MM.1S (cell line): ENCODE measurements at regions not wholly inside any gene's neighbourhood (a gene's known extent, or its start where the extent isn't known, plus 50 kb on each side); places are given as distances from the start of the nearest gene placed in this dataset.

Experiments used
- DNase-seq: peaks from one replicate; pipeline ENCODE4 v3.0.0-alpha.2; 2015
- H2AFZ ChIP-seq: fragments of 300-600 bp; sonication (generic); 2 replicates; pipeline ENCODE4 v1.6.0; 2016; ENCODE audit warnings: antibody characterized with exemption, low read length
- H3F3A ChIP-seq: fragments of 300-600 bp; sonication (generic); 2 replicates; pipeline ENCODE4 v1.6.1; 2016; ENCODE audit warnings: mild to moderate bottlenecking, antibody characterized with exemption, low read length, moderate library complexity, mixed read lengths; ENCODE audit not compliant: insufficient read depth
- H3K27ac ChIP-seq: fragments of 300-600 bp; sonication (generic); 2 replicates; pipeline ENCODE4 v1.5.1; 2016; ENCODE audit warnings: mild to moderate bottlenecking, low read length
- H3K27me3 ChIP-seq: fragments of 300-600 bp; sonication (generic); replicated peaks from 2 replicates; pipeline ENCODE4 v1.6.0; 2016; ENCODE audit warnings: low read length; ENCODE audit not compliant: insufficient read depth
- H3K36me3 ChIP-seq: fragments of 300-600 bp; sonication (generic); replicated peaks from 2 replicates; pipeline ENCODE4 v1.6.1; 2016; ENCODE audit warnings: mild to moderate bottlenecking, low read length, mixed read lengths; ENCODE audit not compliant: insufficient read depth
- H3K4me1 ChIP-seq: fragments of 300-600 bp; sonication (generic); 2 replicates; pipeline ENCODE4 v1.6.1; 2016; ENCODE audit warnings: low read length, mixed read lengths
- H3K4me2 ChIP-seq: fragments of 300-600 bp; sonication (generic); 2 replicates; pipeline ENCODE4 v1.6.0; 2016; ENCODE audit warnings: low read depth, low read length
- H3K4me3 ChIP-seq: fragments of 300-600 bp; sonication (generic); 2 replicates; pipeline ENCODE4 v1.5.1; 2016; ENCODE audit warnings: low read length, mixed read lengths
- H3K79me2 ChIP-seq: fragments of 300-600 bp; sonication (generic); 2 replicates; pipeline ENCODE4 v1.6.1; 2016; ENCODE audit warnings: mixed run types, low read length, mixed read lengths
- H3K9ac ChIP-seq: fragments of 300-600 bp; sonication (generic); 2 replicates; pipeline ENCODE4 v1.6.1; 2016; ENCODE audit warnings: low read length, mixed read lengths
- H3K9me2 ChIP-seq: fragments of 300-600 bp; sonication (generic); replicated peaks from 2 replicates; pipeline ENCODE4 v1.6.1; 2016; ENCODE audit warnings: mild to moderate bottlenecking, low read length, mixed read lengths; ENCODE audit not compliant: insufficient read depth
- H3K9me3 ChIP-seq: fragments of 300-600 bp; sonication (generic); replicated peaks from 2 replicates; pipeline ENCODE4 v1.6.1; 2016; ENCODE audit warnings: mild to moderate bottlenecking, low read length, mixed read lengths; ENCODE audit not compliant: insufficient read depth
- H4K20me1 ChIP-seq: fragments of 300-600 bp; sonication (generic); 2 replicates; pipeline ENCODE4 v1.6.1; 2016; ENCODE audit warnings: mild to moderate bottlenecking, low read length, moderate library complexity, mixed read lengths; ENCODE audit not compliant: insufficient read depth
- CTCF ChIP-seq: fragments of 300-600 bp; sonication (generic); IDR thresholded peaks from 2 replicates; pipeline ENCODE4 v1.5.1; 2016; ENCODE audit warnings: antibody characterized with exemption, low read length, mixed read lengths
- EZH2 ChIP-seq: fragments of 300-600 bp; sonication (generic); optimal IDR thresholded peaks from 2 replicates; pipeline ENCODE3; 2017; ENCODE audit warnings: low read depth, mild to moderate bottlenecking, antibody characterized with exemption, low read length, mixed read lengths
- EZH2phosphoT487 ChIP-seq: fragments of 300-600 bp; sonication (generic); IDR thresholded peaks from 2 replicates; pipeline ENCODE4 v1.6.1; 2018; ENCODE audit warnings: antibody characterized with exemption, low read length

- Histone ChIP-seq H3K9me3 (no peaks in the 10 kb centered on the region), H3K9ac (no peak overlapping the region), H3K4me2 (no peak overlapping the region), H3K27me3 (no peaks in the 10 kb centered on the region), H2AFZ (no peak overlapping the region), H3F3A (no peaks in the 10 kb centered on the region), H3K79me2 (no peaks in the 10 kb centered on the region), H3K36me3 (no peaks in the 10 kb centered on the region), H3K27ac (no peak overlapping the region), H3K4me1 (no peaks in the 10 kb centered on the region), H3K4me3 (no peak overlapping the region), H3K9me2 (no peaks in the 10 kb centered on the region), H4K20me1 (no peaks in the 10 kb centered on the region)
- DNase-seq: no peak
- no peak for TF ChIP-seq CTCF
These were observed 96.3 kb downstream of the PCDH1 start for GRCh38 chr5:141781910-141782309.

- H2AFZ ChIP-seq: no peak overlapping the region
- no peaks in the 10 kb centered on the region for H3F3A ChIP-seq
- no peaks in the 10 kb centered on the region for H3K27me3 ChIP-seq
- no peaks in the 10 kb centered on the region for H4K20me1 ChIP-seq
- H3K4me1 ChIP-seq: no peaks in the 10 kb centered on the region
- no peak for TF ChIP-seq EZH2
- TF ChIP-seq CTCF: no peak
- no peak for TF ChIP-seq EZH2phosphoT487
- H3K9me2 ChIP-seq: no peaks in the 10 kb centered on the region
- no peaks in the 10 kb centered on the region for H3K9me3 ChIP-seq
- no peak for DNase-seq
- H3K4me3 ChIP-seq: no peak overlapping the region
- H3K9ac ChIP-seq: no peak overlapping the region
- H3K79me2 ChIP-seq: no peaks in the 10 kb centered on the region
- H3K4me2 ChIP-seq: no peak overlapping the region
- H3K27ac ChIP-seq: no peak overlapping the region
- H3K36me3 ChIP-seq: no peaks in the 10 kb centered on the region
These were observed 97.0 kb downstream of the PCDH1 start for GRCh38 chr5:141780952-141781781.

- H3K9me2 ChIP-seq: no peaks in the 10 kb centered on the region
- H2AFZ ChIP-seq: no peak overlapping the region
- H3F3A ChIP-seq: no peaks in the 10 kb centered on the region
- no peaks in the 10 kb centered on the region for H3K9me3 ChIP-seq
- H3K9ac ChIP-seq: no peak overlapping the region
- no peak overlapping the region for H3K4me3 ChIP-seq
- H4K20me1 ChIP-seq: no peaks in the 10 kb centered on the region
- no peak for DNase-seq
- H3K27ac ChIP-seq: no peak overlapping the region
- no peaks in the 10 kb centered on the region for H3K27me3 ChIP-seq
- no peaks in the 10 kb centered on the region for H3K4me1 ChIP-seq
- H3K36me3 ChIP-seq: no peaks in the 10 kb centered on the region
- H3K79me2 ChIP-seq: no peaks in the 10 kb centered on the region
- H3K4me2 ChIP-seq: no peak overlapping the region
- TF ChIP-seq EZH2phosphoT487 (no peak), CTCF (no peak), EZH2 (no peak)
These were observed 97.8 kb downstream of the PCDH1 start for GRCh38 chr5:141780240-141780951.
